NAMALWA (cell line): ENCODE measurements at regions not wholly inside any gene's neighbourhood (a gene's known extent, or its start where the extent isn't known, plus 50 kb on each side); places are given as distances from the start of the nearest gene placed in this dataset.
A peak's percentile ranks its signal among the peaks of the same experiment; 100 is the strongest.
"Not testable (repeated sequence)": the region's sequence is repeated elsewhere in the genome, so short reads cannot be mapped to it uniquely, and the experiment has no call there.

Source experiments
- DNase-seq: peaks from one replicate; pipeline ENCODE4 v3.0.0-alpha.2; 2015; ENCODE audit warnings: low spot score

DNA sequence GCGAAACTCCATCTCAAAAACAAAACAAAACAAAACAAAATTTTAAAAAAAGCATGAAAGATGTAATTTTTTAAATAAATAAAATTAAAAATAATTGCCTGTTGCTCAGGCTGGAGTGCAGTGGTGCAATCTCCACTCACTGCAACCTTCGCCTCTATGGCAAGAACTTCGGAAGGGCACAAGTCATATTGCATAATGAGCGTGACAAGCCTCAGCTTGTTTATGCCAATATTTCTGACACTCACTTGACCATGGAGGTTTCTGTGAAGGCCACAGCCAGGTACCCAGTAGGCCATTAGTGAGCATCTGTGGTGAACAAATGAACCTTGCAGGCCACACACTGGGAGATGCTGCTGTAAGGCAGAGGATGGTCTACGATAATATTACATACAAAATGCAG lies 106.1 kb upstream of the KMT2C start:
- DNase-seq = no peak

DNA sequence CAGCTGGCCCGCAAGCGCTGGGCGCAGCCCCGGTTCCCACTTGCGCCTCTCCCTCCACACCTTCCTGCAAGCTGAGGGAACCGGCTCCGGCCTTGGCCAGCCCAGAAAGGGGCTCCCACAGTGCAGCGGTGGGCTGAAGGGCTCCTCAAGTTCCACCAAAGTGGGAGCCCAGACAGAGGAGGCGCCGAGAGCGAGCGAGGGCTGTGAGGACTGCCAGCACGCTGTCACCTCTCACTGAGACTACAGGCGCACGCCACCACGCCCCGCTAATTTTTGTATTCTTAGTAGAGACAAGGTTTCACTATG lies 103.3 kb upstream of the KMT2C start:
- not testable (repeated sequence) for DNase-seq

DNA sequence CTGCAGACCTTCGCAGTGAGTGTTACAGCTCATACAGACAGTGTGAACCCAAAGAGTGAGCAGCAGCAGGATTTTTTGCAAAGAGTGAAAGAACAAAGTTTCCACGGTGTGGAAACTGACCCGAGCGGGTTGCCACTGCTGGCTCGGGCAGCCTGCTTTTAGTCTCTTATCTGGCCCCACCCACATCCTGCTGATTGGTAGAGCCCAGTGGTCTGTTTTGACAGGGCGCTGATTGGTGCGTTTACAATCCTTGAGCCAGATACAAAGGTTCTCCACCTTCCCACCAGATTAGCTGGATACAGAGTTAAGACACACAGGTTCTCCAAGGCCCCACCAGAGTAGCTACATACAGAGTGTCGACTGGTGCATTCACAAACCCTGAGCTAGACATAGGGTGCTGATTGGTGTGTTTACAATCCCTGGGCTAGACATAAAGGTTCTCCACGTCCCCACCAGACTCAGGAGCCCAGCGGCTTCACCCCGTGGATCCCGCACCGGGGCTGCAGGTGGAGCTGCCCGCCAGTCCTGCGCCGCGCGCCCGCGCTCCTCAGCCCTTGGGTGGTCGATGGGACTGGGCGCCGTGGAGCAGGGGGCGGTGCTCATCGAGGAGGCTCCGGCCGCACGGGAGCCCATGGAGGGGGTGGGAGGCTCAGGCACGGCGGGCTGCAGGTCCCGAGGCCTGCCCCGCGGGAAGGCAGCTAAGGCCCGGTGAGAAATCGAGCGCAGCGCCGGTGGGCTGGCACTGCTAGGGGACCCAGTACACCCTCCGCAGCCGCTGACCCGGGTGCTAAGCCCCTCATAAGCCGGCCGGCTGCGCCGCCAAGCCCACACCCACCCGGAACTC lies 102.8 kb upstream of the KMT2C start:
- DNase-seq = not testable (repeated sequence)

DNA sequence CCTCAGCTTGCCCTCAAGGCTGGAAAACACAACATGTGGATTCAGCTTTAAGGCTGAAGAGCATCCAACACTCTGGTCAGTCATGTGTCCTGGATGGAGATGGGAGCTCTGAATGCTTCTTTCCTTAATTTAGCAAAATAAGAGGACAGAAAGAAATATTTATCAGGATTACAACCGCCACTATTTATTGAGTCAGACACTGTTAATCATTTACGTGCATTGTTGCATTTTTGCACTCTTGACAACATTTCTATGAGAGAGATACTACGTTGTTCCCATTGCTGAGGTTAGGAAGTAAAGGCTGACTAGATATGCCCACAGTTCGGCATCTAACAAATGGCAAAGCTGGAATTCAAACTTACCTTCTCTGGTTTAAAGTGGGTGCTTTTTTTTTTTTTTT lies 101.8 kb upstream of the KMT2C start:
- DNase-seq = no peak

DNA sequence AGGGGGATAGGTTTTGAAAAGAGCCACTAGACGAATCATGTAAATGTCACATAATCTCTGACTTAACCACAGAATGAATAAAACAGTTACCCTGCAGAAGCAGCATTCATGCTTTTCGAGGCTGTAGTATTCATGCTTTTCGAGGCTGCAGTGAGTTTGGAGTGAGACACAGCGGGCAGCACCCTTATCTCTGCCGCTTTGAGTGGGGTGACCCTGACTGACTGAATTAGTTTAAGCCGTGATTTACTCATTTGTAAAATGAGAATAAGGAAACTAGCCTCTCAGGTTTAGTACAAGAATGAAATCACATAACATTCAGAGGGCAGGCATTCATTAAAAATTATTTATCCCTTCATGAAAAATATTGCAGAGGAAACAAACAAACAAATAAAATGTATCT lies 92.8 kb upstream of the KMT2C start:
- DNase-seq = no peak

DNA sequence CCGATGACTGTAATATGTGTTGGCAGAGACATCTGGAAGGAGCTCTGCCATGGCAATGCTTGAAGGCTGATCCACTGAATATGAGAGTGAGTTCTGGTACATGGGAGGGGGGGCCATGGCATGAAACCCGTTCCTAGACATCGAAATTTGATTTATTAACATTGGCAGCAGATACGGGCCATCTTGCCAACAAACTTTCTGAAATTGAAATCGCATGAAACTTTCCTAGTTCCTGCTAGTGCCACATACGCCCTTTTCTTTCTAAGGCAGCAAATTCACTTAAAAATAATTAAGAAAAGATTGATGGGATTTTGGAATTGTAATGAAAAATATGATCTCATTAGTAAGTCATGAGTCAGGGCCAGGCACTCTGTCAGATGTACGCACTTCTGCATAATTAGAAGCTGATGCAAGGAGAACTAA lies 91.8 kb upstream of the KMT2C start:
- DNase-seq = no peak

DNA sequence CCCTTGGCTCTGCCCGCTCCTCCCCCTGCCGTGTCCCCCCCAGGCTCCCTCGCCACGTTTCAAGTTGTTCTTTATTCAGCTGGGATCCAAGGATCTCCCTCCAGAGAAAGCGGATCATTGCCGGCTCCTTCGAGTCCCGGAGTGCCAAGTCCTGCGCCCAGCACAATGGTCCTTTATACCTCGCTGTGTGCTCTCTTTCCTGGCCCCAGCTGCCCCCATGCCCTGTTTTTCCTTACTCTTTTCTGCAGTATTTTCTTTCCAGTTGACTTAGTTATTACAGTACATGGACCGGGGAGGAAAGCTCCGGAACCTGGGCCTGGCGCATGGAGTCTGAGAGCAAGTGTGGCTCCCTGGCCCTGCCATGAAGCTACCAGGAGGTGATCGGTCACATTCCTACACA lies 88.1 kb upstream of the KMT2C start:
- DNase-seq = no peak

DNA sequence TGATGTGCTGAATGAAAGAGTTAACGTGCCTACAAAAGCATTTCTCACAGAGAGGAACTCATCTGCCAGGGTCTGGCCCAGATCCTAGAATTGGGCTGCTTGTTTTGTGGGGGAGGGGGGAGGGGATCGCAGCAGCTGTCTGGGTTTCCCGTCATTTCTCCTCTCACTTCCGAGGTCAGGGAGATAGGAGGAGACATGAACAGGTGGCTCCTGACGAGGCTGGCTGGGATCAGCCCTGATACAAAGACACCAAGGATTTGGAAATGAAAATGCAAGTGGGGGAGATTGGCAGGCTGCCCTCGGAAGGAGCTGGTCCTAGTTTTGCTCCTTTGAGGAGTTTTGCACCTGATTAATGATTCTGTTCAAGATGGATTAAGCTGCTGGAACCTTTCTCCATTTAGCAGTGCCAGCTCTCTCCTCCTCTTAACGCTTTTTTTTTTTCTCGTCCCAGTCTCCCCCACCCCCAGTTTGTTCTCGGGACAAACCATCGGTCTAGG lies 86.8 kb upstream of the KMT2C start:
- no peak for DNase-seq

DNA sequence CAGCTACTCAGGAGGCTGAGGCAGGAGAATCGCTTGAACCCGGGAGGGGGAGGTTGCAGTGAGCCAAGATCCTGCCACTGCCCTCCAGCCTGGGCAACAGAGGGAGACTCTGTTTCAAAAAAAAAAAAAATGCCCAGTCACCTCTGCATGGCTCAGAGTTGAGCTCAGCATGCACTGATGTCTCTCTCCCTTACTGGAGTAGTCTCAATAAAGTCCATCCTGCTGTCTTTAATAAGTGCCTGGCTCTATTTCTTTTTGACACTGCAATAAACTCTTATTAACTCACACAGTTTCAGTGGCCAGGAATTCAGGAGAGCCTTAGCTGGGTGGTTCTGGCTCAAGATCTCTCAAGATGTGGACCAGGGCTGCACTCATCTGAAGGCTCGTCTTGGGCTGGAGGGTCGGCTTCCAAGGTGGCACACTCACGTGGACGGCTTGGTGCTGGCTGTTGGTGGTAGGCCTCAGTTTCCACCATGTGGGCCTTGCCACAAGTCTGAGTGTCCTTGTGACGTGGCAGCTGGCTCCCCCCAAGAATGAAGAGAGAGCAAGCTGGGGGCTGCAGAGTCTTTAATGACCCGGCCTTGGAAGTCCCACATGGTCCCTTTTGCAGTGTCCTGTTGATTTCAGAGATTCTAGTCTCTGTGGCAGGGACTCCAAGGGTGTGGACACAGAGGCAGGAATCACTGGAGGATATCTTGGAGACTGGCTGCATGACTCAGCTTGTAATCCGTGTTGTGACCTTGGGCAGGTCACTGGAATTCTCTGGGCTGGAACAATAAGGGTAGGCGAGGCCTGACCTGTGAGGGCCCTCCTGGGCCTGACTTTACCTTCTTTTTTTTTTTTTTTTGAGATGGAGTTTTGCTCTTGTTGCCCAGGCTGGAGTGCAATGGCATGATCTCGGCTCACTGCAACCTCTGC lies 85.9 kb upstream of the KMT2C start:
- DNase-seq = no peak

DNA sequence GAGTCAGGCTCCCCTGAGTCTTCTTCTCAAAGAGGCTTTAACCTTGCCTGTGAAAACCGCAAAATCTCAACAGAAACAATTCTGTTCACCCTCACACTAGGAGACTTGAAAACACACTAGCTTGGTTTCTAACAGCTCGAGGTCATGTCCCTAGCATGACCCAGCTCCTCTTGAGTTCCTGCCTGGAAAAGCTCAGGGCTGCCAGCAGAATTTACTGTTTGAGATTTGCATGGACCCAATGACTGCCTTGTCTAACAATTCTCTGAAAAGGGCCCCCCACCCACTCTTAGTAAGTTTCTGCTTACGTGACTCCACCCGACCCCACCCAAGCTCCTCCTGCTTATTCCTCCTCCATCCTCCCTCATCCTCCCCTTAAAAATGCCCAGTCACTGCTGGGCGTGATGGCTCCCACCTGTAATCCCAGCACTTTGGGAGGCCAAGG lies 85.1 kb upstream of the KMT2C start:
- no peak for DNase-seq

DNA sequence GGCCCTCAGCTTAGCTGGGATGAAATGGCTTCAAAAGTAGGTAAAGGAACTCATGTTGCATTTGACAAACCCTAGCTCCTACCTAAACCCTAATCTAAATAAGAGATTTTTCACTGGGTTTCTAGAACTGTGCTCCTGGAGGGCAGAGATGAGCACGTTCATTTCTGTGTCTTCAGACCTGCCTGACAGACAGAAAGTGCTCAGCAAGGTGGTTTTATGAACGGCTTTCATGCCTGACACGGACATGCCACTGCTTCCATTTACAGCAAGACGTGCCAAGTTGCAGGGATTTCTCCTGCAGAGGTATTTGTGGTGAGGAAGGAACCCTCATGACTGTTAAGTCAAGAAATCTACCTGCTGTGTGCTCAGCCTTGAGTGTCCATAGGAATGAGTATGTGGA lies 83.5 kb upstream of the KMT2C start:
- no peak for DNase-seq

DNA sequence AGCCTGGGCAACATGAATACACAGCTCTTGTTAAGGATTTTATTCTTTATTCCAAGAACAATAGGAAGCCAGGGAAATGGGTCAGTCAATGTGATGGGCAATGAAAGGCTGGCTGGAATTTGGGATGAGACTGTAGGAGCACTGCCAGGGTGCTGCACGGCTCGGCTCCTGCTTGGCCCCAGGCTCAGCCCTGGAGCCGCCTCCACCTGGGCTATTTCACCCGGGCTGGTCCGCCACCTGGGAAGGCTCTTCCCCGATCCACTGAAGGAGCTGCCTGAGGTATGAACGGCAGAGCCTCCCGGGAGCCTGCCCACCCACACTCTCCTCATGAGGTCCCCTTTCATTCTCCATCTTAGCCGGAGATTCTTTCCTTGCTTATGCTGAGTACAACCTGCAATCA lies 80.4 kb upstream of the KMT2C start:
- DNase-seq = no peak

DNA sequence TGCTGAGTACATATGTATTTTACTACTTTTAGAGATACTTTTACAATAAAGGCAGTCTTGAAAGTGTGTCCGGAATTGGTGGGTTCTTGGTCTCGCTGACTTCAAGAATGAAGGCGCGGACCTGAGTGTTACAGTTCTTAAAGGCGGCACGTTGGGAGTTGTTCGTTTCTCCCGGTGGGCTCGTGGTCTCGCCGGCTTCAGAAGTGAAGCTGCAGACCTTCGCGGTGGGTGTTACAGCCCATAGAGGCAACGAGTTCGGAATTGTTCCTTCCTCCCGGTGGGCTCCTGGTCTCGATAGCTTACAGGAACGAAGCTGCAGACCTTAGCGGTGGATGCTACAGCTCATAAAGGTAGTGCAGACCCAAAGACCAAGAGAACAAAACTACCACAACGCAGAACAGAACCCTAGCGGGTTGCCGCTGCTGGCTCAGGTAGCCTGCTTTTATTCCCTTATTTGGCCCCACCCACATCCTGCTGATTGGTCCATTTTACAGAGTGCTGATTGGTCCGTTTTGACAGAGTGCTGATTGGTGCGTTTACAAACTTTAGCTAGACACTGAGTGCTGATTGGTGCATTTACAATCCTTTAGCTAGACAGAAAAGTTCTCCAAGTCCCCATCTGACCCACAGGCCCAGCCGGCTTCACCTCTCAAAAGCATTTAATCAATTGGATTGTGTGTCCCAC lies 79.6 kb upstream of the KMT2C start:
- not testable (repeated sequence) for DNase-seq

DNA sequence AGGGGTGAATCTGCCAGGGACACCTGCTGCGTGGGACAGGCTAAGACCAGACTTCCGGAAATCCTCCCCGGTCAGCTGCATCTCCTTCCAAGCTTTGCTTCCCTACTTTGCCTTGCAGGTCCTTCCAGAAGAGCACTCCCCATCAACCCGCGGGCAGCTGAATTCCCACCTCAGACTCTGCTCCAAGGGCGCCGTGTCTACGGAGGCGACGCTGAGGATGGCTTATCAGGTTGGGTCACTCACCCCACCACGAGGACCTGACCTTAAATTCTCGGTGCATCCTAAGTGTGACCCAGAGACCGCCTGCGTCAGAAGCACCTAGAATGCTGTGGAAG lies 78.9 kb upstream of the KMT2C start:
- no peak for DNase-seq

DNA sequence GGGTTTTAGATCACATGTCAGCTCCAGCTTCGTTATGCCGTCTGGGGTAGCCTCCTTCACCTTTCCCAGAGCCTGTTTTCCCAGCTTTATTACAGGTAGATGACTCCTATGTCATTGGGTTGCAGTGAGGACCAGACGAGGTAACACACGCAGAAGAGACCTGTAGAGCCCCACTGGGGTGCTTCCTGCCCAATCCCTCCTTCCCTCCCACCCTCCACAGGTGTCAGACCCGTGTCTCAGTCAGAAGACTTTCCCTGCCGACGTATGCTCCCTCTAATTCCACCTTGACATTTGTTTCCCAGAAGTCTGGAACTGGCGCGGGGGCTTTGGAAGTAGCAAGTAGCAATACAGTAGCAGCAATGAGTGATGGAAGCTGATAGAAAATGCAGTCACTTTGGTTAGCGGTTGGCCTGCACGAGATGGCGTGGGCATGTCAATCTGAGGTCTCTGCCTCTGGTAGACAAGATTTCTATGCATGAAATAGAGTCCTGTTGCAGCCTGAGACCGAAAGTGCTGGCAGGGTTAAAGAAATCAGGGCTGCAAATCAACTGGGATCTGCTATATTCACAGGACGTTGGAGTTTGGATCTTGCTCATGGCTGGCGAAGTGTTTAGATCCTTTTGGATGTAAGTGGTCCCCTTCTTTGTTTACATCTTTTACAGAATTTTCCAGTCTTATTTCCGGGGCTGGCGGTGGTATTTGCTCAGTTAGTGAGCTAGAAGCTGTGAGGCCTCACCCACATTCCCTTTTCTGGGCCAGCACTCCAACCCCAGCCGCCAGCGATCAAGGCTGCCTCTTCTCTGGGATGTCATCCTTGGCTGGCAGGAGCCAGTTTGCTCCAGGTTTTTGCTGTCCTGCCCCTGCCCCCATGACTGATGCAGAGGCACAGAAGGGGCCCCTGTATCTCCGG lies 78.3 kb upstream of the KMT2C start:
- DNase-seq = no peak

DNA sequence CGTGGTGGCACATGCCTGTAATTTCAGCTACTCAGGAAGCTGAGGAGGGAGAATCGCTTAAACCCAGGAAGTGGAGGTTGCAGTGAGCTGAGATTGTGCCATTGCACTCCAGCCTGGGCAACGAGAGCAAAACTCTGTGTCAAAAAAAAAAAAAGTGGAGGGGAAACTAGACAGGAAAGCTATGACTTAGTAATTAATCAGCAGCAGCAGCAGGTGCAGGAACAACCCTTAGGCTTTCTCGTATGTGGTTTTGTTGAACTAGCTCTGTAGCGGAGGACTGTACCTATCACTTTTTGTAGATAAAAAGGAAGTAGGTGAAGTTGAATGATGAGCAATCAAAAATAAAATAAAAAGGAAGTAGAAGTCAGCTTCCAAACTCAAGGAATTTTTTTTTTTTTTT lies 76.9 kb upstream of the KMT2C start:
- peak; percentile 55 for DNase-seq

DNA sequence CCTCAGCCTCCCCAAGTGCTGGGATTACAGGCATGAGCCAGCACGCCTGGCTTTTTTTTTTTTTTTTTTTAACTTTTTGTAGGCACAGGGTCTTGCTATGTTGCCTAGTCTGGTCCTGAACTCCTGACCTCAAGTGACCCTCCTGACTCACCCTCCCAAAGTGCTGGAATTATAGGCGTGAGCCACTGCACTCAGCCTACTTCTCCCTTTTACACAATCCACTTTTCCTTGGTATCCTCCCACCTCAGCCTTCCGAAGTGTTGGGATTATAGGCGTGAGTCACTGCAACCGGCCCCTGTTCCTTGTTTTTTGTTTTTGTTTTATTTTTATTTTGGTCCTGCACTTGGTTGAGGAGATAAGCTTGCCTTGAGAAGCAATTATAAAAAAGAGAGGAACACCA lies 75.9 kb upstream of the KMT2C start:
- no peak for DNase-seq

DNA sequence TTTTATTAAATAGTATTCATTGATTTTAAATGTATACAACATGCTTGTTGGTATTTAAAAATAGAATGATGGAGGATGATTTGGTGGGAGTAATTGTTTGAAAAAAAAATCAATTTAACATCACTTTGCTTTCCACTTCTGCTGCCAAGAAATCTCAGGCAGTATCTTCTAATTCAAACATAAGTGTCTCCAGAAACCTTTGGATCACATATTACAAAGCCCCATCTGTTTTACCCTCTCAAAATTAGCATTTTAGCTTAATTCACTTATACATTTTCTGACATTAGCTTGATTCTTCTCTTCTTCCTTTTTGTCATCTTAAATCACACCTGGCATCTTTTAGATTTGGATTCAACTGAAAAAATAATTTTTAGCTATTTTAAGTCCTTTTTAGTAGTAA lies 72.9 kb upstream of the KMT2C start:
- no peak for DNase-seq

DNA sequence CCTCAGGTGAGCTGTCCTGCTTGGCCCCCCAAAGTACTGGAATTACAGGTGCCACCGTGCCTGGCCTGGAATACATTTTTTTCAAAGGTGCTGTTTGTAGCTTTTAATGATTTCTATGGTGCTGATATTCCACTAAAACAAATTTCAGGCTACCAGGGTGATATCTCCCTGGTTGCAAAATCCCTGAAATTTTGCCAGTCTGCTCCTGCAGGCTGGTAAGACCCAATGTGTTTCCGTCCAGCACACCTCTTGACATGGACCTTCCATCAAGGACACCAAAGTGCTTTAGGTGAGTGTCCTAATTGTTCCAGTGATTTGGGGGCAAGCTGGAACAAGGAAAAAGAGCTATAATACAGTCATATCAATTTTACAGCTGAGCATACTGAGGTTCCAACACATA lies 69.8 kb upstream of the KMT2C start:
- DNase-seq = no peak

DNA sequence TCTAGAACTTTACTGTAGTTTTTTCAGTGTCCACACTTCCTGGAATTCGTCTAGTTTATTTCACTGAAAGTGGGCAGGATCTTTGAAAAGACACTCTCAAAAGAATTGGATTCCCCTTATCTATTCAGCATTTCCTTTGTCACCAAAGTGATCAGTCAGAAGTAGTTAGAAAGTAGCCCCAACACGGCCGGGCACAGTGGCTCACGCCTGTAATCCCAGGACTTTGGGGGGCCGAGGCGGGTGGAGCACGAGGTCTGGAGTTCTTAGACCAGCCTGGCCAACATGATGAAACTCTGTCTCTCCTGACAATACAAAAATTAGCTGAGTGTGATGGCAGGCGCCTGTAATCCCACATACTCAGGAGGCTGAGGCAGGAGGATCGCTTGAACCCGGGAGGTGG lies 69.0 kb upstream of the KMT2C start:
- no peak for DNase-seq

DNA sequence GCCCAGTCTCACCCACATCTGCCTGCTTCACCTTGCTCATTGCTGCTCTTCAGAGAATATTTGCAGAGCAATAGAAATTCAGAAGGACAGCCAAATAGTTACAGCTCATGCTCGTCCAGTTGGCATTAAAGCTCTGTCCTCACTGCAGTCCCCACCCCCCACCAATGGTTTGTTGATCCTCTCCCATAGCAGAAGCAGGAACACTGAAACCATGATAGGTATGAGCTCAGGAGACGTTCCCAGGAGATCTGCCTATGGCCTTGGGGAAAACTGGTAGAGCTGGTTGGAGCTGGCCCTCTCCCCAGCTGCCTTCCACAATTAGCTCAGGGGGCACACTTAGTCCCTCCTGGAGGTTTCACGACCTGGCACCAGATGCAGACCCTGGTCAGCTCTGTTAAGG lies 68.6 kb upstream of the KMT2C start:
- DNase-seq = no peak
